Stimulated activated CD4-positive, alpha-beta T cell treated with anti-CD3 and anti-CD28 coated beads, Interleukin-2, amount 100 ng/mL, for 48 hours (primary cell): ENCODE measurements at regions not wholly inside any gene's neighbourhood (a gene's known extent, or its start where the extent isn't known, plus 50 kb on each side); places are given as distances from the start of the nearest gene placed in this dataset.
"Not testable (repeated sequence)": the region's sequence is repeated elsewhere in the genome, so short reads cannot be mapped to it uniquely, and the experiment has no call there.

Experiments
- DNase-seq, 2 donors: peaks; one replicate each; pipeline ENCODE4 v3.0.0-alpha.2; 2020

DNA sequence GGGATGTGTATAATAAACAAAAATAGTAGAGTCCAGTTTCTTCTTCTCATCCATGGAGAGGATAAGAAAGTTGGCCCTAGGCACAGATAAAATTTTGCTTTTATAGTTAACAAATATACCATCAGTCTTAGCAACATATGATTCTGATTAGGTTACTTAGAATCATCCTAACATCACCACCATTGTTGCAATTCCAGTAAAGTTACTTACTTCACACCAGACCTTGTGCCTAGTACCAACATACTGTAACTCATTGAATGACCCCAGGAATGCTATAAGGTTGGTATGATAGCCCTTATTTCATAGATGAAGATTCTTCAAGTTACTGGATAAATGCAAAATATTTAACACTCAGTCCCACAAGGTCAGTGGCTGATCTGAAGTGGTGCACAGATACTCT is 183.8 kb upstream of the ATP2B1 start:
- no peak for DNase-seq

DNA sequence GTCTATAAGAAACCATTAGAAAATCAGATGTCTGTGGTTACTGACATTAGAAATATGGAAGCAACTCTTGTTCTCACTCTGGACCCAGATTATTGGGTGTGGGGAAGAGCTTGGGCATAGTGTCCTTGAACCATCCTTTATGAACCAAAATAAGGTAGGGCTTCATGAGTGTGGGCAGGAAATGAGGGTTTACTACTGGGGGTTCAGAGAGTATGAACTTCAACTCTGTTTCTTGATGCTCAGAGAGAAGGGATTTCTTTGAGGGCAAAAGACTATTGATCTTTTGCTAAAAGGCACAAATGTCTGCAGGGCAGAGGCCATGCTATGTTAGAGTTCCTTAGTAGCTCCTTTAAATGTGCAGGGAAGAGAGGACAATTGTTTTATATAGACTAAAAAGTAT is 183.3 kb upstream of the ATP2B1 start:
- DNase-seq: no peak

DNA sequence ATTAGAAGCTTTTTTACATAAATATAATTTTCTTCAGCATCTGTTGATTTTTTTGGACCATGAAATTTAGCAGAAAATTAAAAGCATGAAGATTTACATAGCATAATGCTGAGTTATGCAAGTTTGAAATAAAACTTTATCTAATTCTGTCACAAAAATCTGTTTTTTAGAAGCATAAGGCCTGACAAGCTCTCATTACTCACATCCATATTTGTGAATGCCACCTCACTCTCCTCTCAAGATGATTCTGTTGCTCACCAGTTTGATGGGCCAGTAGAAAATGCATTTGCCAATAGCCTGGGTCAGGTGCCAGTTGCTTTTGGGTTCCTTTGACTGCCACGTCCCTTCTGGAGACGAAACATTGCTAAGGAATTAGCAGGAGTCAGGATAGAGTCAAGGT is 181.5 kb upstream of the ATP2B1 start:
- no peak for DNase-seq

DNA sequence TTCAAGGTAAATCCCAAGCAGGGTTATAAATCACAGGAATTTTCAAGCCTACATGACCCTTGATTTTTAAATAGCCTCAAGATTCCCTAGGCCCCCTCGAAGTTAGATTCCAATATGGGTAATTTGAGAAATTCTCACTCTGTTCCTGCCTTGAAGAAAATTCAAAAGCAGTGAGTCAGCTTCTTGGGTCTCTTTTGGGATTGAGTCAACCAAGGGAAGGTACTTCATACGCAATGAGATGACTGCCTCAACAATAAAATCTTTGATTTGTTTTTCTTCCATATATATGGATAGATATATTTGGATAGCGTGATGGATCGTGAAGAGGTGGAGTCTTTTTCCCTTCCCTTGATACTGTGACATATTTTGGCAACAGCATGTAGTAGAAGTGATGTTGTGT is 180.4 kb upstream of the ATP2B1 start:
- DNase-seq: no peak

DNA sequence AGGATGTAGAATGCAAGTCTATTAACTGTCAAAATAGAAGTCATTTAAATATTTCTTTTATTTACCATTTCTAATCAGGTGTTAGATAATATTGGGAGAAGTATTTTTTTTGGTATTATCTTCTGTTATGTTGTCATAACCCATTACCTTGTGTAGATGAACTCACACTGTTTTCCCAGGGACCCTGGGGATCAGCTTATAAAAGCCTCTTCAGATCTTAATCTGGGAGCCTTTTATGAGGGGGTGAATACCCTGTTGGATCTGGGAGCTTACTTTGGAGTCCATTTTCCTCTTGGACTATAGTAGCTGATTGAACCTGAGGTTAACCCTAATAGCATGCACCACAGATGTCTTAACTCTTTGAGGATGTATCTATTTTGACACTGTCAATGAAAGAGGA is 176.3 kb upstream of the ATP2B1 start:
- DNase-seq: no peak

DNA sequence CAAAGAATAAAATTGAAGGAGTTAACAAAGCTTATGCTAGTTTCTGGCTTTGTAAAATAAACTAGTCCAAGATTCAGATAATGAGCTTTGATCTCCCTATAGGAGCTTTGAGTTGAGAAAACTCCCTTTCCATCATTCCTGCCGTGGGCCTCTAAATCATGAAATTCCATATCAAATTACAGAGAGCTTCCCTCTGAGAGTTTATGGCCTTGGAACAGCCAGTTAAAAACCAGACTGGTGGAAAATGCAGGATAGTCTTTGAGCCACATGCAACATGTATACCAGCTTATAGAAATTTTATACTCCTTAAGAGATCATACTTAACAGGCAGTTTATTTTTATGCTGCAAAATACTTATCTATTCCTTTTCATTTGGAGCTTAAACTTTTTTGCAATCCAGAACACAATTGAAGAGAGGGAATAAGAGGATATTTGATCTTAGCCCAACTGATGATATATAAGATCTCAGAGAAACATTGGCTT is 175.8 kb upstream of the ATP2B1 start:
- DNase-seq: no peak

DNA sequence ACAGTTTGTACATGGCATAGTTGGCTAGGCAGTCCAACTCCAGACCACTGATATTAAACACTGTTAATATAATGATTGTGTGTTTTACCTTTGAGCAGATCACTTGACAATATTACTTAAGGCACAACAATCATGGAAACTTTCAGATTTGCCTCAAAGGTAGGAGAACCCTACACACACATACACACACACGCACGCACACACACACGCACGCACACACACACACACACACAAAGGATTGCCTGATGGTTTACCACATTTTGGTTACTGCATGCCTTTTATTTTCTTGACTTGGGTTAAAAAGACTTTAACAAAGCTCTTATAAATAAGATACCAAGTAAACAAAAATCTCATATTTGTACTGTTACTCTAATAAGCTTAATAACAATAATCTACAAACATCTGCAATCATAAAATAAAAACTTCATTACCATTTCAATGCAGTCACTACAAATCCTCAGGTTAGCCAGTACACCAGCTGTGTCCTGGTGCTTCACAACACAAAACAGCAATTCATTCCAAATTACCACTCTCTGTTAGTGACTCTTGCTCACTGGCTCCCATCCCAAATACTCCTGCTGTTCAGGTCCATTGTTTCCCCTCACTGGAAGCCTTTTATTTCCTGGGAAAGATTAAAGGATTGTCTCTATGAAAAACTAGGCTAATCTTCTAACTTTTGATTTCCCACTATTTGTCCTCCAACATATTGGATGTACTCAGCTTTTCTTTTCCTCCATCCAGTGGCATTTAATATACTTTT is 175.2 kb upstream of the ATP2B1 start:
- DNase-seq: no peak

DNA sequence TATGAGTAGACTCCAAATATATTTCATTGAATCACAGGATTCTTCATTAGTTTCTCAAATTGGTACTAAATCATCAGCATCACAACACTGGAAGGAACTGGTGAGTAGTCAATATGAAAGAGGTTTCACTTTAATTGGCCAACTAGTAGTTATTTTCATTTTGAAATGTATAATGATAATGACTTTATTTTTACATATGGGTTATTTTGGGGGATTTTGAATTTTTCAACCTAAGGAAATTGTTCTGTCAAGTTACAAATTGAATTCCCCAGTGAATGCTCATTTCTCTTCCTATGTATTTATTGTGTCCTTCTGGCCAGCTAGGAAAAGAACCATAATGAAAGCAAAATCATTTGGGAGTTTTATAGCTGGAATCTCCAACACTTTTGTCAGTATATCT is 174.2 kb upstream of the ATP2B1 start:
- DNase-seq: no peak

DNA sequence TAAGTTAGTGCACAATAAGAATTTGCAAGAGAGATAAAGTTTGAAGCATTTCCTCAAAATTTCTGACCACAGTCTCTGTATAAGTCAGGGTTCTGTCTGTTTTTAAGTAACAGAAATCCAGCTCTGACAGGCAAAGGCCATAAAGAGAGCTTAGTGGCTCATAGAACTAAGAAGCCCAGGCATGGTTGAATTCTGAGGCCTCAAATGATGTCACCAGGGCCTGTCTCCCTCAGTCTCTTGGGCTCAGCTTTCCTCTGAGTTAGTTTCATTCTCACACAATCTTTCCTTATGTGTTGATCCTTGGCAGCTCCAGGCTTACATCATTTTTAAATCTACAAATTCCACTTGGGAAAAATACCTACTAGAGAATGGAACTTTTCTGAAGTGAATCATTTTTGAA is 173.4 kb upstream of the ATP2B1 start:
- DNase-seq: no peak

DNA sequence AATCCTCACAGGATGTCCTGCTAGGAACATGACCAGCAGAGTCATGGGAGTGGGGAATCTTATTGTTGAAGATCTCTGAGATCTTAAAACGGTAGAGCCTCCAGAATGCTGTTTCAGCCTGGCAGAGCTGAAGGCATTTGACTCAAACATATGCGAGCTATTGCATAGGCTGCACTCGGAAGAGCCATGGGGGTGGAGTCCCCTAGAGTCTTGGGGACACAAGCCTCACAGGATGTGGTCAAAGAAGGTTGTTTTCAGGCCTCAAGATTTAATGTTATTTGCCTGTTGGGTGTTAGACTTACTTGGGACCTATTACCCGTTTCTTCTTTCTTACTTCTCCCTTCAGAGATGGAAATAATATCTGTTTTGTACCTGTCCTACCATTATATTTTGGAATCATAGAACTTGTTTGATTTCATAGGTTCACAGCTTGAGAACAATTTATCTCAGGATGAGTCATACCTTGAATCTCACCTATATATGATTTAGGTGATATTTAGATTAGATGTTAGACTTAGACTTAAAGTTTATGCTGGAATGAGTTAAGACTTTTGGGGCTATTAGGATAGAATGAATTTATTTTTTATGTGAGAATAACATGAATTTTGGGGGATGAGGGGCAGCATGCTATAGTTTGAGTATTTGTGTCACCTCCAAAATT is 172.2 kb upstream of the ATP2B1 start:
- no peak for DNase-seq

DNA sequence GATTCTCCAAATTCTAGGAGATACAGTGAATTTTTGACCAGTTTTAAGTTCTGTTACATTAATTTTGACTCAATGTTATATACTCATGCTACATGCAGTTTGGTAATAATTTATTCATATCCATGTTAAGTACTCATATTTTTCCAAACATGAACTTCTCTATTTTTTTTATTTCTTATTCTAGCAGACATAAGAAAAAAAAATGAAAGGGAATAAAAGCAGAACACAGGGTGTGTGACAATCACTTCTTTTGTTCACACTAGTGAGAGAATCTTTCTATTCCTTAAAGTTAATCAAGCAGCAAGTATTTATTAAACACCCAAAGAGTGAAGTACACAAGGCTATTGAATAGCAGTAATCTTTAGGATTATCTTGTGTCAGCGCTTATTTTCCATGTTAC is 171.1 kb upstream of the ATP2B1 start:
- DNase-seq: no peak

DNA sequence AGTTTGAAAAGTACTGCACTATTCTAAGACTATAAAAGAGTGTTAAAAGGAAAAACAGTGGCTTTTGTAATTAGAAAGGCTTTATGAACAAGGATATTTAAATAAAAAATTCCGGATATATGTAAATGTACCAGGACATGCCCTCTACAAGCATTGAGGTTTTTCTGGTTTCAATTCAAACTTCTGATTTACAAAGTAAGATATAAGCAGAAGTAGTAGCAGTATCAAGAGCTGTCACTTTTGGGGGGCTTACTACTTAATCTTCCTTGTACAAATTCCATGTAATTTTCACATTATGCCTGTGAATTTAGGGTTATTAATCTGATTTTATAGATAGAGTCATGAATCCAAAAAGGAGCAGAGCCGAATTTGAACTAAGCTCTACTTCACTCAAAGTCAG is 170.3 kb upstream of the ATP2B1 start:
- DNase-seq: no peak

DNA sequence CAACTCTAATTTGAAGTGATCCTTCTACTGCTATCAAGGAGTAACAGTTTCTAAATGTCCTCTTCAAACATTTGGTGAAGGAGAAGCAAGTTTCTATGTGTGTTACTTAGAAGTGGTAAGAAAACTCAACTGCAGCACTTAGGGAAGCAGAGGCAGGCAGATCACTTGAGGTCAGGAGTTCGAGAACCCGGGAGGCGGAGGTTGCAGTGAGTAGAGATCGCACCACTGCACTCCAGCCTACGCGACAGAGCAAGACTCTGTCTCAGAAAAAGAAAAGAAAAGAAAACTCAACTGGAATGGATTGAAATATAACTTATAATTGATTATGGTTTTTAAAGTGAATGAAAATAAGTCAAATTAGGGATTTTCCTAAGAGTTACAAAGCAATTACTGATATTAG is 169.7 kb upstream of the ATP2B1 start:
- DNase-seq: no peak

DNA sequence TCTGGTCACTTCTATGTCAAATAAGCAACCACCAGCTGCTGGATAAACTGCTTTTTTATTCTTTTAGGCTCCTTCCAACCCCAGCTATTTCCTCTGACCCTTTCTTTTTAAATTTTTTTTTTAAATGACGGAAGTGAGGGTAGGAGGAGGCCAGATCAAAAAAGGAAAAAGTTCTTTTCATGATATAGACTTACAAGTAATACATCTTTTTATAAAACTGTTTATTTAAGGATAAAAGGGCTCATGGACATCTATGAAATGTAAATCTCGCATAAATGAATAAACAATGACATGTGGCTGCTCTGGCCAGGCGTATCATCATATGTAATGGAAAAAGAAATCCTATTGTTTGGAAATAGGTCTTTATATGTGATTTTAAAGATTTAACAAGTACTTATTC is 169.0 kb upstream of the ATP2B1 start:
- DNase-seq: no peak

DNA sequence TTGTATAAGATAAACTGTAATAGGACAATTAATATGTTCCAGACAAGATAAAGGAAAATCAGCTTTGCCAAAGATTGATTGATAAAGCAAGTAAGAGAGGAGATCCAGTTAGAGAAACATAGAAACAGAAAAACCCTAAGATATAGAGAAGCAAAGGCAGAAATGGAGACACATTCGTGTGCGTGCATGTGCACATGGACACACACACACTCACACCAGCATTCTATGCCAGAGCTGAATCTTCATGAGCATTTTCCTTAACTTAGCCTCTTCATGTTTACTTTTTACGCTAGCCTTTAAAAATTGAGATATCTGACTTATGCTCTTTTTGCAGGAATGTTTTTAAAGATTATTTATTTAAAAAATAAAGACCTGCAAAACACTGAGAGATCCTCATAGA is 168.5 kb upstream of the ATP2B1 start:
- no peak for DNase-seq

DNA sequence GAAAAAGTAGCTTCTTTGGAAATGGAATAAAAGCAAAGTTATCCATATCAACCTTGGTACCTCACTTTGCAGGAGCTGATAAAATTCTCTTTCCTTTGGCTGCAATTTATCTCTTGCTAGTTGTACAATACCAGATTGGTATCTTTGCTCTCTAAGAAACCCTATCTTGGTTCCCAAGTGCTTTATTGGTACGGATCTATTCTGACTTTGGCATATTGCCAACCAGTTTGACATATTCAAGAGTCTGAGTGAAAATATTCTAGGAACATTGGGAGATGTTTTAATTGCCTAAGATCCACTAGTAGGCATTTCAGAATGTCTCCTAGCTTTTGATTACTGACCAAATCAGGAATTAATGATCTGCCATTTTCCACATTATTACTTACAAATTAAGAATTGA is 167.2 kb upstream of the ATP2B1 start:
- DNase-seq: no peak

DNA sequence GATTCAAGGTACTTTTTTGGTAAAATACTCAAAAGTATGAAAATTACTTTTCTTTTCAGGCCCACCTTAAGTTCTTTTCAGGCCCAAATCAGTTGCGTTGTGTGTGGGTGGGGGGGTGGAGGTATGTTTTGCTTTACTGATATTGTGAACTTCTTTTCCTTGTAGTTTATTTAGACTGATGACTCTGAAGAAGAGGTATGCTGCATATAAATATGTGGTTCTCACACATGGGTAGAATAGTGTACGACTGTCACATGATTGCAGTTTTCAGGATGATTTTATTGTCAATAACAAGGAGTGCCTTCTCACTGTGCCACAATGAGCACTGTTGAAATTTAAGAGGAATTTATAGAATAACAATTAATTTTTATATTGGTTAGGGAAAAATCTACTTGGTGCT is 166.6 kb upstream of the ATP2B1 start:
- no peak for DNase-seq

DNA sequence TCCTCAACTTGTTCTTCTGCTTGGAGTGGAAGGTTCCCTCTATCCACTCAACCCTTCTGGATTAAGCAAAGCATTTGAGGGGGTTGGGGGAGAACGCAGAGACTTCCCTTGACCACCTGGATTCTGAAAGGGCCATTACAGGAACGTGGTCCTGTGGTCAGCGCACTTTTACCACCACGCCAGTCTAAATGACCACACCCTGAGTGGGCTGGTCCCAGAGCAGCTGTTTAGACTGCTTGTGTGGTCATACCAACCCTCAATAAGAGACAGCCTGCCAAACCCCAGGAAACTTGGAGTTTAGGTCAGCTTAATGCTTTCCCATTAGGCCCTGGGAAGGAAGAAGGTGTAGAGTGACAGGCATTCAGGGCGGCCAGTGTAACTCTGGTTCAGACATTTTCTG is 165.5 kb upstream of the ATP2B1 start:
- DNase-seq: no peak

DNA sequence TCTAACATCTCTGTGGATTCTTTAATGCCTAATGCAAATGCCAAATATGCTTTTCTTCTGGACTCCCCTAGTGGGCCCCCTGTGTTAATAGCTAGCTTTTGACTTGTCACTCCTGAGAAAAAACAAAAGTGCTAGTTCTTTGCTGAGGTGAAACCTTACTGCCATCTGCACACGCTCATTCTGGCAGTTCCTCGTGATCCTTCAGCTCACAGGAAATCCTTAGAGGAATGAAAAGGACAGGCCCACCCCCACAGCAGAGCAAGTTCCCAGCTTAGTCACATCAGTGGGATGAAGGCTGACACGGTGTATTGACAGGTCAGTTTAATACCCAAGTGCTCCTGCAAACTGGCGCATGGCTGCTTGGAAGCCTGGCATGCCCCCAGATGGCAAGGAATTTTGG is 165.1 kb upstream of the ATP2B1 start:
- no peak for DNase-seq

DNA sequence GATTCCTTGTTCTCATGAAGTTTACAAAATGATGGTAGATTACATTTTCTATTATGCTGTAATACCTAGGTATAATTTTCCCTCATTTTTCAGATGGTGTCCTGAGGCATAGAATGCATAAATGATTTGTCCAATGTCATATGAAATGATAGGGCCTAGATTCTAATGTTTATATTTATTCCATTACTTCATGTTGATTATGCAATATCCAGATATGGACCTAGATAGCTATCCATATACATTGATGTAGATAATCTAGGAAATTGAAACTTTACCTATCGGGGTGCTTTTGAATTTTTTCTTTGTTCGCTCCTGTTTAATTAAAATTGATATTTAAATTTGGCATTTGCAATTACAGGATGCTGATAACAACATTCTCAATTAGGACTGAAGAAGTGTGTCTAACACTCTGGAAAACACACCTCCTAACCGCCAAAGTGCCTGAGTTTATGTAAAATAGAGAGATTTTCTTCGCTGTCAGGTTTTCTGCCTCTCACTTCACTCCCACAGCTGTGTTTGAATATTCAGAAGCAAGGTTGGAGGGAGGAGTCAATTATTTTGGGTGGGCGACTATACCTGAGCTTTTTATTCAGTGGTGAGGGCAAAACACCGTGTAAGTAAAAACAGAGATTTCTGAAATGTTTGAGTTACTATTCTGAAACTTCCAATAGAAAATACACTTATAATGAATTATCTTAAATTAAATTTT is 164.4 kb upstream of the ATP2B1 start:
- DNase-seq: no peak

DNA sequence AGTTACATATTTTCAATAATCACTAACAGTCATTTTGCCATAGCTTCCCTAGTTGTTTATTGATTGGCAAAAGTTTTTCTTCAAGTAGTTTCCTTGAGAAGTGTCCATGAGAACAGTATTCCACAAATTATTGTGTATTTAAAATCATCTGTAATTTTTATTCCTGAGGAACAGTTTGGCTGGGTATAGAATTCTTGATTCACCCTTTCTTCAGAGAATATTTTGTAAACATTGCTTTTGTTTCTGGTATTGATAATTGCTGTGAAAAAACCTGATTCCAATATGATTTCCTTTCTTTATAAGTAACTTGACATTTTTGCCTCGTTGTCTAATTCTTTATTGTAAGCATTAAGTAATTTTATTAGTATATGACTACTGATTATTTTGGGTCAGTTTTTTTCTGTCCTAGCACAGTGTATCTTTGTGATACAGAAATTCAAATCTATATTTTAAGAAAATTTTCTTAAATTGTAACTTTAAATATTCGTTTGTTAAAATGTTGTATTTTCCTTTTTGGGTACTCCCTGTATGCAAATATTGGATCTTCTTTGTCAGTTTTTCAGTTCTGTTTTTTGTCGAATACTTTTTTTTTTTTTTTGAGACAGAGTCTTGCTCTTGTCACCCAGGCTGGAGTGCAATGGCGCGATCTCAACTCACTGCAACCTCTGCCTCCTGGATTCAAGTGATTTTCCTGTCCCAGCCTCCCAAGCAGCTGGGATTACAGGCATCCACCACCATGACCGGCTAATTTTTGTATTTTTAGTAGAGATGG is 162.0 kb upstream of the ATP2B1 start:
- no peak for DNase-seq

DNA sequence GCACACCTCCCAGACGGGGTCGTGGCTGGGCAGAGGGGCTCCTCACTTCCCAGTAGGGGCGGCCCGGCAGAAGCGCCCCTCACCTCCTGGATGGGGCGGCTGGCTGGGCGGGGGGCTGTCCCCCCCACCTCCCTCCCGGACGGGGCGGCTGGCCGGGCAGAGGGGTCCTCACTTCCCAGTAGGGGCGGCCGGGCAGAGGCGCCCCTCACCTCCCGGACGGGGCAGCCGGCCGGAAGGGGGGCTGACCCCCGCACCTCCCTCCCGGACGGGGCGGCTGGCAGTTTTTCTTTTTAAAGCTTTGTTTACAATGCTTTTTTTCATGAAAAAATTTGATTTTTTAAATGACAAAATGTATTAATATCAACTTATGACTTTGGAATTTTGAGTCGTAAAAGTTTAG is 159.0 kb upstream of the ATP2B1 start:
- DNase-seq: not testable (repeated sequence)

DNA sequence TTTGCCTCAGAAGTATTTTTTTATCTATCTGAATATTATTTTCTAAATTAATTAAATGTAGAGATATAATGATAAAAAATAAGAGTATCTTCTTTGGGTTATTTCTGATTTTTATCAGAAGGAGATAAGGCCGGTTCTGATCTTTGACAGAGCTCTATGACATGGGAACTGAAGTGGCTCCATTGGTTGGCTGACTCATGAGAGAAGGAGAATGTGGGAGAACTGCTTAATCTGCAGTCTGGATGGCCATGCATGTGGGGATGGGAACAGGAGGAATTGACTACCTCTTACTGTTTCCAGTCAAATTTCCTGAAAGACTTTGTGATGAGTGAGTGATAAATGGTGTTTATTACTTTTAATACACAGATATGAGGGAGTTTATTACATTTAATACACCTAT is 155.8 kb upstream of the ATP2B1 start:
- no peak for DNase-seq
